ENCODE measurements at regions not wholly inside any gene's neighbourhood (a gene's known extent, or its start where the extent isn't known, plus 50 kb on each side); places are given as distances from the start of the nearest gene placed in this dataset.

DNA sequence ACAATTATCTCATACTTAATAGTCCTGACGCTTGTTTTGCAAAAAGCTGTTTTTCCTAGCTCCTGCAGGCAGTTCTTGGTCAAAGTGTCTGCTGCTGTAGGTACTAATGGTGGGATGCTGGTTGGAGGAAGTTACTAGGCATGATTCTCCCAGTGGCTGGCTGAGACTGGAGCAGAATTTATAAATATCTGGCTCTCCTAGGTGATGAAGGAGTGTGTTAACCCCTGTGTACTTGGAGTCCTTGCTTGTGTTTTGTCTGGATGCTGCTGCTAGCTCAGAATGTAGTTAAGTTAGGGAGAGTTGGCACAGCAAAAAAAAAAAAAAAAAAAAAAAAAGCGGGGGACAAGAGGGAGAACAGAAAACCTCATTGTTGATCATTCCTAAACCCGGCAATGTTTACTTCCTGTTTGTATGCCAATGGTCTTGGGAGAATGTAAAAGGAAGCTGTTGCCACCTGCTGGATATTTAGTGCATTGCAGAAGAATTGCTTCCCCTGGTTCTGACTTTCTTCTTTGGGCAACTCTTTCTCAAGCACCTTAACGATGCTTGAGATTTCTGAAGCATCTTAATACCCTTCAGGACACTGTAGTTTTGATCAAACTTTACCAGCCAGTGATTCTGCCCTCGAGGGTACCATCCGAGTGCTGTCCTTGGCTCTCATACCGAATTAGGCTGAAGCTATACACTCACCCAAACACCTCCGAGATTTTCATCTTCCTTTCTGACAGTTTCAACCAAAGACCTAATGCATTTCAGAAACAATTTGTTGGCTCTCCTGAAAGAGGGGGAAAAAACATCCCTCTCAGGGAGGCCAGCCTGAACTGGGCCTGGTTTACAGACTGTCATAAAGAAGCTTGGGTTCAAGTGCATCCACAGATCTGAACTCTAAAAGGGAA, 71.7 kb upstream of the WWC1 start:
- peak; percentile 86 for FAIRE-seq

DNA sequence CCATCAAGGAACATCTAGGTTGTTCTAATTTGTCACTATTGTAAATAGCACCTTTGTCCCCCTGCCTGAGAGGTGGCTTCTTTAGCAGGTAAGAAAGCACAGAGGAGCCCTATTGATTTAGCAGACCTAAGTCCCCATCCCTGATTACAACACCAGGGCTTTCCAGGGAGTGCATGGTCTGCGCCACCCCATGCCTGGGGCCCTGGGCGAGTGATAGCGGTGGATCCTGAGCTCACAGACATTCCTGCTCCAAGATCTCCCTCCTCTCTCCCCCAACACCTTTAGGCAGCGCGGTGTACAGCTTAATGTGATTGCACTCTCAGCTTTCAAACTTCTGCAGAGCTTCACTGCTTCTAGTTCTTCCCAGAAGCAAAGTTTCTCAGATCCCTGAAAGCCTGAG, 67.4 kb upstream of the WWC1 start:
- FAIRE-seq = no peak

DNA sequence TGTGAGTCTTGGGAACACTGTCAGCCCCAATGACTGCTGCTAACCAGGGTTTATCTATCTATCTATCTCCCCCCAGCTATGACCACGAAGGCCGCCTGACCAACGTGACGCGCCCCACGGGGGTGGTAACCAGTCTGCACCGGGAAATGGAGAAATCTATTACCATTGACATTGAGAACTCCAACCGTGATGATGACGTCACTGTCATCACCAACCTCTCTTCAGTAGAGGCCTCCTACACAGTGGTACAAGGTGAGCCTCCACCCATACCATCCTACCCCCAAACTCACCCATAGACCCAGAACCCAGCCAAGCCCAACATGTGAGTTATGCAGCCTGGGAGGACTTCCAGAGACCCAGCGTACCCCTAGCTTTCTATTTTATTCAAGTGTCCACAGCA, 65.4 kb upstream of the WWC1 start:
- no peak for FAIRE-seq

DNA sequence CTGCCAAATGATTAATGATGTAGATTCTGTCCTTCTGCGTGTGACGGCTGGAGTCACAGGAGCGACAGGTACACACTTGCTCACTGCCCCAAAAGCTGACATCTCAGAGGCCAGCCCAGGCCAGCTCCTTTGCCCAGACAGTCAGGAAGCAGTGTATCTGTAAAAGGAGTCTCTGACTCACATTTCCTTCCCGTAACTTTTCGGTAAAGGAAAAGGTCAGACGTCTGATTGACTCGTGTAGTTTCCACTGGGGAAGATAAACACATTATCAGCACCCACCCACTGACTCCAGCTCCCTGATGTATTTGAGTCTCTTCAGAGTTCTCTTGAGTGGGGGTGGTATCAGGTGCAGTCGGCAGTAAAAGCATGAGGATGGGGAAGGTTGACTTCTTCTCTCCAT, 64.4 kb upstream of the WWC1 start:
- FAIRE-seq = no peak

DNA sequence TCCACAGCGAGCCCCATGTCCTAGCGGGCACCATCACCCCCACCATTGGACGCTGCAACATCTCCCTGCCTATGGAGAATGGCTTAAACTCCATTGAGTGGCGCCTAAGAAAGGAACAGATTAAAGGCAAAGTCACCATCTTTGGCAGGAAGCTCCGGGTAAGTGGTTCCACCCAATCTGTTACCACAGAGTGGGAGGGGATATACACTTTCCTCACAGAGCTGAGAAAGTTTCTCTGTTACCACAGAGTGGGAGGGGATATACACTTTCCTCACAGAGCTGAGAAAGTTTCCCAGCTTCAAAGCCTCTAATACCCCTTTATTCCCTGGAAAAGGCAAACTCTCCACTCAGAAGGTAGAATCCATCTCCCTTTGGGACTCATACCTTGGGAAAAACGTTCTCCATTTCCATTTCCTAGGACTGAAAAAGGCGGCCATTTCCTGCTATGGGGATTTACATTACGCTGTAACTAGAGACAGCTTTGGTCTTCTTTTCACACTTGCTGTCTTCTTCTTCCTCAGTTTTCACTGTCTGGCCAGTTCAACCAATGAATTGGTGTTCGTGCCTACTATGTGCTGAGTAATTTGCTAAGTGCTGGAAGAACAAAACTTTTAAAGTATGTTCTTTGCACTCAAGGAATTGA, 63.4 kb upstream of the WWC1 start:
- no peak for FAIRE-seq

DNA sequence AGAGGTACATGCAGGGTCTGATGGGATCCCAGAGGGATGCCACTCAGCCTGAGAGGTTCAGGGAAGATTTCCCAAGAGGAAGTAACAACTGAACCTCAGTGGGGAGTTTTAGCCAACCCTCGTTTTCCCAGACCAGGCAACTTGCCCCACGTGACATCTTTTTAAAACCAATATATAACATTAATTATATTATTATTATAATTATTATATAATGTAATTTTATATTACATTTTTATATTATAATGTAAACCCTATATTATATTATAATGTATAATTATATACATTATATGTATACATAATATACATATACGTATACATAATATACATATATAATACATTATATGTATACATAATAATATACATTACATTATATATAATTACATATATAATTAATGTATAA, 62.8 kb upstream of the WWC1 start:
- FAIRE-seq = peak; percentile 85

DNA sequence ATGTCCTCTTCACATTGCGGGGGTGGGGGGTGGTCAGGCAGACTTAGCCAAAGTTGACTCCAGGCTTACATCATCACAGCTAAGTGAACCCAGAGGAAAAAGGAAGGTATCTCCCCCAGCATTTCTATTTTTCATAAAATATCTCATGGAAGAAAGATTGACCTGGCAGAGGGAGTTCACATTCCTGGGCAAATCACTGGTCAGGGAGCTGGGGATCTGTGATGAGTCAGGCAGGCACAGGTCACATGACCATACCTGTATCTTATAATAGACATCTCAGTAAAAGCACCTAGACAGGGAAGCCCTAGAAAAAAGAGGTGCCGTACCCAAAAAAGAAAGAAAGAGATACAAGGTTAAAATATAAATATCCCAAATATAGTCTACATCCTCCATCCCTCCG, 57.3 kb upstream of the WWC1 start:
- FAIRE-seq = no peak

DNA sequence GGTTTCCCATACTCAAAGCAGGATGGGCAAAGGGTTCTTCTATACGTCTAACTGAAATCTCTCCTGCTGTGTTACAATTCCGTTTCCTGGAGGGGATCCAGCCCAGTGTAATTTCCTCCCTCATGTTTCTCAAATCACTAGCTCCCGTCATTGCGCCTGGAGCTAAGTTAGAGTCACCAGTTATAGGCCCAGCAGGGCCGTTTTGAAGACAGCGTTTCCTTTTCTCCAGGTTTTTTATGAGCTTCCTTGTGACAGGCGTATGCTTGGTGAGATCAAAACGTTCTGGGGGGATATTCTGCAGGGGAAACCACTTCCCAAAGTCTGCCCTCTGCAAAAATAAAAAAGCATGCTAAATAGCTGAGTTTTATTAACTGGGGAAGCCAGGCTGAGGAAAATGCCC, 53.0 kb upstream of the WWC1 start:
- no peak for FAIRE-seq

DNA sequence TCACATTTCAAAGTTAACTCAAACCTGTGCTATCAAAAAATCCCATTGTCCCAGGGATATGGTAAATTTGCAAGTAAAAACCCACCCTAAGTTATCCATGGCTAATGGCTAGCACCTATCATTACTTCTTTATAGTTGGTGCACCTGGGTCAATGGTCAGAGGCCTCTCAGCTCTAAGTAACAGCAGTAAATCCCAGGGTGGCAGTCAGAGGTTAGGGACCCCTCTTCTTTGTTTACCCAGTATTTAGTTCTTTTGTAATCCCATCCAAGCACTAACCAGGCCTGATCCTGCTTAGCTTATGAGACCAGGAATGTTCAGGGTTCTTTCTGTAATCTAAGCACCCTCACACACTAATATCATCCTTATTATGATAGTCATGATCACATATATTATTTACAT, 52.1 kb upstream of the WWC1 start:
- no peak for FAIRE-seq
